HL-60 (cell line): ENCODE measurements at regions not wholly inside any gene's neighbourhood (a gene's known extent, or its start where the extent isn't known, plus 50 kb on each side); places are given as distances from the start of the nearest gene placed in this dataset.

Experiments
- DNase-seq, 2 experiments: peaks; one replicate each; pipeline ENCODE4 v3.0.0-alpha.2; 2010 to 2020; ENCODE audit warnings: low read depth in 1 of 2, low spot score in 1 of 2
- H3K27ac ChIP-seq: fragments of 250-450 bp; sonication (Bioruptor Pico); replicated peaks from 2 replicates; pipeline ENCODE4 v1.5.1; 2020; ENCODE audit warnings: mild to moderate bottlenecking, moderate library complexity
- H3K27me3 ChIP-seq: fragments of 250-450 bp; sonication (Bioruptor Pico); 2 replicates; pipeline ENCODE4 v1.5.1; 2021; ENCODE audit warnings: mild to moderate bottlenecking, moderate library complexity; ENCODE audit not compliant: insufficient read depth, poor library complexity, severe bottlenecking
- H3K4me3 ChIP-seq: replicated peaks from 2 replicates; pipeline ENCODE4 v1.5.1; 2011; ENCODE audit warnings: mild to moderate bottlenecking, control low read depth, low read length; ENCODE audit not compliant: insufficient read depth
- CTCF ChIP-seq: IDR thresholded peaks from one replicate; pipeline ENCODE4 v1.5.1; 2011; ENCODE audit warnings: low read length, control low read depth, inconsistent platforms; ENCODE audit not compliant: insufficient read depth
- GABPA ChIP-seq: IDR thresholded peaks from 2 replicates; pipeline ENCODE4 v1.6.1; 2012; ENCODE audit warnings: low read depth
- POLR2AphosphoS5 ChIP-seq: IDR thresholded peaks from 2 replicates; pipeline ENCODE4 v1.6.1; 2012; ENCODE audit warnings: low read depth
- REST ChIP-seq: IDR thresholded peaks from 2 replicates; pipeline ENCODE4 v1.6.1; 2012; ENCODE audit warnings: low read depth; ENCODE audit not compliant: insufficient replicate concordance
- SPI1 ChIP-seq: IDR thresholded peaks from 2 replicates; pipeline ENCODE4 v1.6.1; 2012; ENCODE audit warnings: low read depth, mild to moderate bottlenecking, borderline replicate concordance

GRCh38 chr13:53568491-53568890 is 539.9 kb downstream of the OLFM4 start:
- TF ChIP-seq GABPA: no peak
- no peak for TF ChIP-seq POLR2AphosphoS5
- TF ChIP-seq CTCF: no peak
- TF ChIP-seq REST: no peak
- TF ChIP-seq SPI1: no peak
- no peak for DNase-seq
- Histone ChIP-seq H3K27ac (no peak overlapping the region), H3K4me3 (no peak overlapping the region), H3K27me3 (no peaks in the 10 kb centered on the region)

GRCh38 chr13:53569453-53569852 is 540.8 kb downstream of the OLFM4 start:
- no peak for DNase-seq
- no peak for TF ChIP-seq GABPA
- no peak for TF ChIP-seq SPI1
- no peak for TF ChIP-seq POLR2AphosphoS5
- no peak for TF ChIP-seq REST
- TF ChIP-seq CTCF: no peak
- no peak overlapping the region for H3K27ac ChIP-seq
- no peaks in the 10 kb centered on the region for H3K27me3 ChIP-seq
- H3K4me3 ChIP-seq: no peak overlapping the region

- no peak overlapping the region for H3K4me3 ChIP-seq
- no peaks in the 10 kb centered on the region for H3K27me3 ChIP-seq
- TF ChIP-seq GABPA (no peak), SPI1 (no peak), REST (no peak), POLR2AphosphoS5 (no peak), CTCF (no peak)
- DNase-seq: no peak
- no peak overlapping the region for H3K27ac ChIP-seq
Observed at GRCh38 chr13:53601113-53601512, 572.5 kb downstream of the OLFM4 start.
